Neural cell (in vitro differentiated cells): ENCODE measurements at regions not wholly inside any gene's neighbourhood (a gene's known extent, or its start where the extent isn't known, plus 50 kb on each side); places are given as distances from the start of the nearest gene placed in this dataset.

Experiments used
- EP300 ChIP-seq: fragments of 450-650 bp; conservative IDR thresholded peaks from 2 replicates; pipeline ENCODE4 v1.6.1; 2014; ENCODE audit warnings: antibody characterized with exemption, mild to moderate bottlenecking, moderate library complexity; ENCODE audit not compliant: poor library complexity, severe bottlenecking
- EZH2 ChIP-seq: fragments of 200-600, 300-800 bp; shearing (Covaris generic), sonication (generic); IDR thresholded peaks from 2 replicates; pipeline ENCODE4 v1.6.1; 2014; ENCODE audit warnings: antibody characterized with exemption, low read length, borderline replicate concordance, mild to moderate bottlenecking; ENCODE audit not compliant: insufficient read depth, poor library complexity, severe bottlenecking
- MXI1 ChIP-seq: fragments of 450-650 bp; conservative IDR thresholded peaks from 2 replicates; pipeline ENCODE4 v1.6.1; 2014; ENCODE audit warnings: antibody characterized with exemption, mild to moderate bottlenecking; ENCODE audit not compliant: poor library complexity, severe bottlenecking
- POLR2AphosphoS5 ChIP-seq: IDR thresholded peaks from 2 replicates; pipeline ENCODE4 v1.6.1; 2012
- RAD21 ChIP-seq: fragments of 450-650 bp; conservative IDR thresholded peaks from 2 replicates; pipeline ENCODE4 v1.6.1; 2014; ENCODE audit warnings: antibody characterized with exemption, mild to moderate bottlenecking, moderate library complexity
- SMC3 ChIP-seq: fragments of 450-650 bp; conservative IDR thresholded peaks from 2 replicates; pipeline ENCODE4 v1.6.1; 2014; ENCODE audit warnings: antibody characterized with exemption, mild to moderate bottlenecking, moderate library complexity; ENCODE audit not compliant: poor library complexity
- TAF1 ChIP-seq: IDR thresholded peaks from 2 replicates; pipeline ENCODE4 v1.6.1; 2012; ENCODE audit warnings: low read depth
- TF ChIP-seq, protein P1 (sequence below): fragments of 450-650 bp; IDR thresholded peaks from 2 replicates; pipeline ENCODE4 v1.5.1; 2014; ENCODE audit warnings: antibody characterized with exemption, mild to moderate bottlenecking, moderate library complexity; ENCODE audit not compliant: poor library complexity, severe bottlenecking
- TF ChIP-seq, protein P2 (sequence below): IDR thresholded peaks from 2 replicates; pipeline ENCODE4 v1.6.1; 2012; ENCODE audit warnings: borderline replicate concordance

GRCh38 chr17:51472670-51473205 lies 212.4 kb downstream of the UTP18 start:
- TF ChIP-seq, protein P1, sequence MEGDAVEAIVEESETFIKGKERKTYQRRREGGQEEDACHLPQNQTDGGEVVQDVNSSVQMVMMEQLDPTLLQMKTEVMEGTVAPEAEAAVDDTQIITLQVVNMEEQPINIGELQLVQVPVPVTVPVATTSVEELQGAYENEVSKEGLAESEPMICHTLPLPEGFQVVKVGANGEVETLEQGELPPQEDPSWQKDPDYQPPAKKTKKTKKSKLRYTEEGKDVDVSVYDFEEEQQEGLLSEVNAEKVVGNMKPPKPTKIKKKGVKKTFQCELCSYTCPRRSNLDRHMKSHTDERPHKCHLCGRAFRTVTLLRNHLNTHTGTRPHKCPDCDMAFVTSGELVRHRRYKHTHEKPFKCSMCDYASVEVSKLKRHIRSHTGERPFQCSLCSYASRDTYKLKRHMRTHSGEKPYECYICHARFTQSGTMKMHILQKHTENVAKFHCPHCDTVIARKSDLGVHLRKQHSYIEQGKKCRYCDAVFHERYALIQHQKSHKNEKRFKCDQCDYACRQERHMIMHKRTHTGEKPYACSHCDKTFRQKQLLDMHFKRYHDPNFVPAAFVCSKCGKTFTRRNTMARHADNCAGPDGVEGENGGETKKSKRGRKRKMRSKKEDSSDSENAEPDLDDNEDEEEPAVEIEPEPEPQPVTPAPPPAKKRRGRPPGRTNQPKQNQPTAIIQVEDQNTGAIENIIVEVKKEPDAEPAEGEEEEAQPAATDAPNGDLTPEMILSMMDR = no peak
- TF ChIP-seq EZH2 (no peak), TAF1 (no peak), SMC3 (no peak), POLR2AphosphoS5 (no peak), EP300 (no peak), RAD21 (no peak), MXI1 (no peak)
- TF ChIP-seq, protein P2, sequence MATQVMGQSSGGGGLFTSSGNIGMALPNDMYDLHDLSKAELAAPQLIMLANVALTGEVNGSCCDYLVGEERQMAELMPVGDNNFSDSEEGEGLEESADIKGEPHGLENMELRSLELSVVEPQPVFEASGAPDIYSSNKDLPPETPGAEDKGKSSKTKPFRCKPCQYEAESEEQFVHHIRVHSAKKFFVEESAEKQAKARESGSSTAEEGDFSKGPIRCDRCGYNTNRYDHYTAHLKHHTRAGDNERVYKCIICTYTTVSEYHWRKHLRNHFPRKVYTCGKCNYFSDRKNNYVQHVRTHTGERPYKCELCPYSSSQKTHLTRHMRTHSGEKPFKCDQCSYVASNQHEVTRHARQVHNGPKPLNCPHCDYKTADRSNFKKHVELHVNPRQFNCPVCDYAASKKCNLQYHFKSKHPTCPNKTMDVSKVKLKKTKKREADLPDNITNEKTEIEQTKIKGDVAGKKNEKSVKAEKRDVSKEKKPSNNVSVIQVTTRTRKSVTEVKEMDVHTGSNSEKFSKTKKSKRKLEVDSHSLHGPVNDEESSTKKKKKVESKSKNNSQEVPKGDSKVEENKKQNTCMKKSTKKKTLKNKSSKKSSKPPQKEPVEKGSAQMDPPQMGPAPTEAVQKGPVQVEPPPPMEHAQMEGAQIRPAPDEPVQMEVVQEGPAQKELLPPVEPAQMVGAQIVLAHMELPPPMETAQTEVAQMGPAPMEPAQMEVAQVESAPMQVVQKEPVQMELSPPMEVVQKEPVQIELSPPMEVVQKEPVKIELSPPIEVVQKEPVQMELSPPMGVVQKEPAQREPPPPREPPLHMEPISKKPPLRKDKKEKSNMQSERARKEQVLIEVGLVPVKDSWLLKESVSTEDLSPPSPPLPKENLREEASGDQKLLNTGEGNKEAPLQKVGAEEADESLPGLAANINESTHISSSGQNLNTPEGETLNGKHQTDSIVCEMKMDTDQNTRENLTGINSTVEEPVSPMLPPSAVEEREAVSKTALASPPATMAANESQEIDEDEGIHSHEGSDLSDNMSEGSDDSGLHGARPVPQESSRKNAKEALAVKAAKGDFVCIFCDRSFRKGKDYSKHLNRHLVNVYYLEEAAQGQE = no peak
